ENCODE measurements at regions not wholly inside any gene's neighbourhood (a gene's known extent, or its start where the extent isn't known, plus 50 kb on each side); places are given as distances from the start of the nearest gene placed in this dataset.

- no peak for DNase-seq
Observed at GRCh38 chr3:194837457-194838127, 151.9 kb downstream of the FAM43A start.

- DNase-seq = no peak
Observed at GRCh38 chr3:194838236-194838635, 152.6 kb downstream of the FAM43A start.

GRCh38 chr3:194840661-194841514 is 155.2 kb downstream of the FAM43A start:
- no peak for DNase-seq

GRCh38 chr3:194841515-194841841 is 155.8 kb downstream of the FAM43A start:
- DNase-seq = no peak

GRCh38 chr3:194843556-194843955 is 157.9 kb downstream of the FAM43A start:
- DNase-seq = no peak

- DNase-seq = no peak
Observed at GRCh38 chr3:194844046-194844445, 158.4 kb downstream of the FAM43A start.

GRCh38 chr3:194849166-194849875 is 163.6 kb downstream of the FAM43A start:
- DNase-seq = no peak

- DNase-seq = peak; percentile 49
Observed at GRCh38 chr3:194851254-194851653, 165.6 kb downstream of the FAM43A start.

- no peak for DNase-seq
Observed at GRCh38 chr3:194851941-194852340, 166.3 kb downstream of the FAM43A start.

GRCh38 chr3:194852345-194852744 is 166.7 kb downstream of the FAM43A start:
- DNase-seq = no peak

- peak; percentile 10 for DNase-seq
Observed at GRCh38 chr3:194852831-194853508, 167.3 kb downstream of the FAM43A start.

GRCh38 chr3:194854206-194854605 is 168.5 kb downstream of the FAM43A start:
- no peak for DNase-seq

- DNase-seq = no peak
Observed at GRCh38 chr3:194854659-194855390, 169.1 kb downstream of the FAM43A start.

GRCh38 chr3:194856296-194856695 is 170.6 kb downstream of the FAM43A start:
- no peak for DNase-seq

- DNase-seq = no peak
Observed at GRCh38 chr3:194857469-194858113, 171.9 kb downstream of the FAM43A start.

GRCh38 chr3:194858382-194858781 is 172.7 kb downstream of the FAM43A start:
- DNase-seq = no peak

- DNase-seq = peak; percentile 46
Observed at GRCh38 chr3:194860725-194861124, 175.0 kb downstream of the FAM43A start.

- no peak for DNase-seq
Observed at GRCh38 chr3:194861375-194861774, 175.7 kb downstream of the FAM43A start.

- no peak for DNase-seq
Observed at GRCh38 chr3:194865061-194865460, 179.4 kb downstream of the FAM43A start.

- DNase-seq = no peak
Observed at GRCh38 chr3:194865615-194866014, 179.9 kb downstream of the FAM43A start.

GRCh38 chr3:194866236-194866635 is 180.6 kb downstream of the FAM43A start:
- no peak for DNase-seq

Measured in NCI-H774 (cell line).